ENCODE measurements at regions not wholly inside any gene's neighbourhood (a gene's known extent, or its start where the extent isn't known, plus 50 kb on each side); places are given as distances from the start of the nearest gene placed in this dataset.

GRCh38 chr6:94049001-94049400, 629.6 kb upstream of the EPHA7 start:
- DNase-seq = no peak

- DNase-seq = no peak
Measured at GRCh38 chr6:94045099-94045829, 625.9 kb upstream of the EPHA7 start.

- no peak for DNase-seq
Measured at GRCh38 chr6:94041945-94042709, 622.8 kb upstream of the EPHA7 start.

GRCh38 chr6:94036024-94036423, 616.7 kb upstream of the EPHA7 start:
- DNase-seq = no peak

- no peak for DNase-seq
Measured at GRCh38 chr6:94027374-94027773, 608.0 kb upstream of the EPHA7 start.

GRCh38 chr6:94026575-94026974, 607.2 kb upstream of the EPHA7 start:
- DNase-seq = no peak

- DNase-seq = no peak
Measured at GRCh38 chr6:94005835-94006234, 586.5 kb upstream of the EPHA7 start.

- no peak for DNase-seq
Measured at GRCh38 chr6:93992976-93993375, 573.6 kb upstream of the EPHA7 start.

GRCh38 chr6:93989630-93990029, 570.3 kb upstream of the EPHA7 start:
- no peak for DNase-seq

- DNase-seq = no peak
Measured at GRCh38 chr6:93985953-93986352, 566.6 kb upstream of the EPHA7 start.

- DNase-seq = no peak
Measured at GRCh38 chr6:93975159-93975558, 555.8 kb upstream of the EPHA7 start.

- DNase-seq = no peak
Measured at GRCh38 chr6:93974332-93974731, 555.0 kb upstream of the EPHA7 start.

GRCh38 chr6:93972791-93973190, 553.4 kb upstream of the EPHA7 start:
- DNase-seq = no peak

GRCh38 chr6:93970684-93971083, 551.3 kb upstream of the EPHA7 start:
- no peak for DNase-seq

GRCh38 chr6:93968126-93968525, 548.8 kb upstream of the EPHA7 start:
- DNase-seq = no peak

GRCh38 chr6:93964926-93965325, 545.6 kb upstream of the EPHA7 start:
- DNase-seq = no peak

- no peak for DNase-seq
Measured at GRCh38 chr6:93964321-93964720, 545.0 kb upstream of the EPHA7 start.

GRCh38 chr6:93962566-93962965, 543.2 kb upstream of the EPHA7 start:
- DNase-seq = no peak

GRCh38 chr6:93954584-93954983, 535.2 kb upstream of the EPHA7 start:
- no peak for DNase-seq

GRCh38 chr6:93943661-93944060, 524.3 kb upstream of the EPHA7 start:
- DNase-seq = no peak

- no peak for DNase-seq
Measured at GRCh38 chr6:93940381-93940780, 521.0 kb upstream of the EPHA7 start.

- no peak for DNase-seq
Measured at GRCh38 chr6:93932175-93932574, 512.8 kb upstream of the EPHA7 start.

GRCh38 chr6:93927731-93928130, 508.4 kb upstream of the EPHA7 start:
- DNase-seq = no peak

- no peak for DNase-seq
Measured at GRCh38 chr6:93919365-93919764, 500.0 kb upstream of the EPHA7 start.

GRCh38 chr6:93918258-93918657, 498.9 kb upstream of the EPHA7 start:
- no peak for DNase-seq

All from SW 1271 (cell line).